ENCODE measurements at regions not wholly inside any gene's neighbourhood (a gene's known extent, or its start where the extent isn't known, plus 50 kb on each side); places are given as distances from the start of the nearest gene placed in this dataset.

- H3K9me3 ChIP-seq (replicated peaks; ENCODE audit: control insufficient read depth, insufficient read depth, low read depth, low read length) = no peaks in the 10 kb centered on the region
- no peak overlapping the region for H3K9ac ChIP-seq (ENCODE audit: insufficient read depth in 1 of 2, low read depth in 2 of 2, low read length in 2 of 2)
- in situ Hi-C loops (cut with MboI) = no loop called here
- no peak overlapping the region for H3K4me3 ChIP-seq
- H3K79me2 ChIP-seq (ENCODE audit: control insufficient read depth, insufficient read depth, low read length) = no peaks in the 10 kb centered on the region
- WGBS (ENCODE audit: insufficient coverage, low coverage, missing lambda C conversion rate) = 38% methylated on average over 4 of the region's 4 CpGs
- ATAC-seq (no peak), FAIRE-seq (no peak), DNase-seq (ENCODE audit: extremely low read depth in 1 of 4, low spot score in 3 of 4) (no peak)
- TF ChIP-seq POLR3G (IDR thresholded peaks at IDR 0.05; ENCODE audit: extremely low read depth, insufficient read length, insufficient replicate concordance) (no peak), EHMT2 (IDR thresholded peaks at IDR 0.05) (no peak), TAL1 (IDR thresholded peaks at IDR 0.05) (no peak), ZNF436 (CRISPR knock-in tag; IDR thresholded peaks at IDR 0.05) (no peak), STAG1 (CRISPR knock-in tag; IDR thresholded peaks at IDR 0.05; ENCODE audit: borderline replicate concordance) (no peak), ZKSCAN1 (IDR thresholded peaks at IDR 0.05; ENCODE audit: low read depth, low read length) (no peak), ZNF449 (CRISPR knock-in tag; IDR thresholded peaks at IDR 0.05) (no peak), ZNF609 (CRISPR knock-in tag; IDR thresholded peaks at IDR 0.05; ENCODE audit: borderline replicate concordance) (no peak), THRA (IDR thresholded peaks at IDR 0.05) (no peak), HIVEP1 (CRISPR knock-in tag; IDR thresholded peaks at IDR 0.05) (no peak), HOXB6 (CRISPR knock-in tag; IDR thresholded peaks at IDR 0.05; ENCODE audit: borderline replicate concordance) (no peak), ETV6 (IDR thresholded peaks at IDR 0.05; ENCODE audit: borderline replicate concordance in 1 of 2, low read depth in 2 of 2, low read length in 1 of 2) (no peak), ETV6 (CRISPR knock-in tag; IDR thresholded peaks at IDR 0.05; ENCODE audit: borderline replicate concordance) (no peak), NR3C1 (CRISPR knock-in tag; IDR thresholded peaks at IDR 0.05) (no peak), BRD9 (IDR thresholded peaks at IDR 0.05; ENCODE audit: low read depth, partially characterized antibody) (no peak), SAFB (IDR thresholded peaks at IDR 0.05; ENCODE audit: borderline replicate concordance, low read depth, low read length) (no peak)
- H3K4me2 ChIP-seq (ENCODE audit: insufficient read depth, low read length) = no peak overlapping the region
- no peak overlapping the region for H3K27ac ChIP-seq (ENCODE audit: extremely low read depth, low read depth, low read length)
- H3K36me3 ChIP-seq (ENCODE audit: control insufficient read depth, insufficient read depth, low read length) = no peaks in the 10 kb centered on the region
- no peaks in the 10 kb centered on the region for H3K27me3 ChIP-seq (ENCODE audit: control insufficient read depth in 2 of 2, insufficient read depth in 2 of 2, low read length in 2 of 2)
- H3K4me1 ChIP-seq (replicated peaks in 1 of 2; ENCODE audit: control insufficient read depth in 2 of 2, insufficient read depth in 2 of 2, low read length in 2 of 2) = no peaks in the 10 kb centered on the region
- BruUV-seq (replicated peaks) = no TSS peak
- intact Hi-C loops (cut with micrococcal nuclease) = no loop called here
- no peaks in the 10 kb centered on the region for H3K9me1 ChIP-seq (ENCODE audit: control insufficient read depth, insufficient read depth, low read length)
- ChIA-PET CTCF (ENCODE audit: low intra/inter-chr PET ratio) (no interaction called here), POLR2A (no interaction called here)
- no peaks in the 10 kb centered on the region for H4K20me1 ChIP-seq (replicated peaks; ENCODE audit: control insufficient read depth, insufficient read depth, low read length)
- no peak overlapping the region for H2AFZ ChIP-seq (ENCODE audit: low read depth, low read length)
These were observed 178.3 kb downstream of the CYB561 start for GRCh38 chr17:63267846-63268245.
